ENCODE measurements at regions not wholly inside any gene's neighbourhood (a gene's known extent, or its start where the extent isn't known, plus 50 kb on each side); places are given as distances from the start of the nearest gene placed in this dataset.

GRCh38 chr7:81600608-81601007 is 169.2 kb downstream of the HGF start:
- in situ Hi-C loops (cut with HindIII; ENCODE audit: low sequenced_read_pairs), result no loop called here
- TF ChIP-seq CTCF (IDR thresholded peaks at IDR 0.05; ENCODE audit: low read depth, low read length, missing control alignments), result no peak
- peak; percentile 70 for DNase-seq (ENCODE audit: low read depth)
- no peak overlapping the region for H3K4me3 ChIP-seq (ENCODE audit: low read depth, low read length)

GRCh38 chr7:81598951-81599350 is 170.9 kb downstream of the HGF start:
- in situ Hi-C loops (cut with HindIII; ENCODE audit: low sequenced_read_pairs), result no loop called here
- no peak for TF ChIP-seq CTCF (IDR thresholded peaks at IDR 0.05; ENCODE audit: low read depth, low read length, missing control alignments)
- no peak for DNase-seq (ENCODE audit: low read depth)
- no peak overlapping the region for H3K4me3 ChIP-seq (ENCODE audit: low read depth, low read length)

- peak; percentile 18 for DNase-seq (ENCODE audit: low read depth)
- in situ Hi-C loops (cut with HindIII; ENCODE audit: low sequenced_read_pairs), result no loop called here
- no peak overlapping the region for H3K4me3 ChIP-seq (ENCODE audit: low read depth, low read length)
- no peak for TF ChIP-seq CTCF (IDR thresholded peaks at IDR 0.05; ENCODE audit: low read depth, low read length, missing control alignments)
Observed at GRCh38 chr7:81594767-81595166, 175.1 kb downstream of the HGF start.

- H3K4me3 ChIP-seq (ENCODE audit: low read depth, low read length), result no peak overlapping the region
- in situ Hi-C loops (cut with HindIII; ENCODE audit: low sequenced_read_pairs), result no loop called here
- DNase-seq (ENCODE audit: low read depth), result no peak
- no peak for TF ChIP-seq CTCF (IDR thresholded peaks at IDR 0.05; ENCODE audit: low read depth, low read length, missing control alignments)
Observed at GRCh38 chr7:81590131-81590530, 179.7 kb downstream of the HGF start.

- in situ Hi-C loops (cut with HindIII; ENCODE audit: low sequenced_read_pairs), result loop anchor here (5.0 kb wide), 1 partner anchor 57 kb away; no protein-coding TSS in a partner anchor
Observed at GRCh38 chr7:81584667-81585066, 185.2 kb downstream of the HGF start.

GRCh38 chr7:81583882-81584533 is 185.8 kb downstream of the HGF start:
- H3K4me3 ChIP-seq (ENCODE audit: low read depth, low read length), result no peak overlapping the region
- DNase-seq (ENCODE audit: low read depth), result no peak
- in situ Hi-C loops (cut with HindIII; ENCODE audit: low sequenced_read_pairs), result loop anchor here (5.0 kb wide), 1 partner anchor 57 kb away; no protein-coding TSS in a partner anchor
- no peak for TF ChIP-seq CTCF (IDR thresholded peaks at IDR 0.05; ENCODE audit: low read depth, low read length, missing control alignments)

More at GRCh38 chr7:81584667-81585066, 185.2 kb downstream of the HGF start:
- TF ChIP-seq CTCF (IDR thresholded peaks at IDR 0.05; ENCODE audit: low read depth, low read length, missing control alignments), result no peak
- H3K4me3 ChIP-seq (ENCODE audit: low read depth, low read length), result no peak overlapping the region
- no peak for DNase-seq (ENCODE audit: low read depth)

Data from astrocyte of the cerebellum (primary cell).